GM19395 (cell line): ENCODE measurements at regions not wholly inside any gene's neighbourhood (a gene's known extent, or its start where the extent isn't known, plus 50 kb on each side); places are given as distances from the start of the nearest gene placed in this dataset.
"Not testable (repeated sequence)": the region's sequence is repeated elsewhere in the genome, so short reads cannot be mapped to it uniquely, and the experiment has no call there.

ENCODE experiments used
- ATAC-seq: cut with Tn5 transposase; IDR thresholded peaks from one replicate; pipeline ENCODE4 v1.9.1; 2021; ENCODE audit warnings: mild to moderate bottlenecking, moderate library complexity; ENCODE audit not compliant: unreplicated experiment

DNA sequence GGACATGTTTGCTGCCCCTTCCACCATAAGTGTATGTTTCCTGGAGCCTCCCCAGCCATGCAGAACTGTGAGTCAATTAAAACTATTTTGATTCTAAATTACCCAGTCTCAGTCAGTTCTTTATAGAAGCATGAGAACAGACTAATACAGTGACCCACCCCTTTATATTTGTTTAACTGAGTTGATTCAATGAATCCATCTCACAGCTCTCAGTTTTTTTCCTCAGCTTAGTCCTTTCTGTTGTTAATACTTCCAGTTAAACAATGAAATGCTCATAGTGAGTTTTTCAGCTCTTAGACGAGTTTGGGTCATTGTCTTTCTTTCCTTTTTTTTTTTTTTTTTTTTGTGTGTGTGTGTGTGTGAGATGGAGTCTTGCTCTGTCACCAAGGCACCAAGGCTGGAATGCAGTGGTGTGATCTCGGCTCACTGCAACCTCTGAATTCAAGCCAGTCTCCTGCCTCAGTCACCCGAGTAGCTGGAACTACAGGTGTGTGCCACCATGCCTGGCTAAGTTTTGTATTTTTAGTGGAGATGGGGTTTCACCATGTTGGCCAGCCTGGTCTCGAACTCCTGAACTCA, 627.4 kb downstream of the SPATA31A7 start:
- ATAC-seq = not testable (repeated sequence)

- ATAC-seq = peak; percentile 74
Observed at GRCh38 chr9:61853624-61854259, 663.9 kb downstream of the SPATA31A7 start.

DNA sequence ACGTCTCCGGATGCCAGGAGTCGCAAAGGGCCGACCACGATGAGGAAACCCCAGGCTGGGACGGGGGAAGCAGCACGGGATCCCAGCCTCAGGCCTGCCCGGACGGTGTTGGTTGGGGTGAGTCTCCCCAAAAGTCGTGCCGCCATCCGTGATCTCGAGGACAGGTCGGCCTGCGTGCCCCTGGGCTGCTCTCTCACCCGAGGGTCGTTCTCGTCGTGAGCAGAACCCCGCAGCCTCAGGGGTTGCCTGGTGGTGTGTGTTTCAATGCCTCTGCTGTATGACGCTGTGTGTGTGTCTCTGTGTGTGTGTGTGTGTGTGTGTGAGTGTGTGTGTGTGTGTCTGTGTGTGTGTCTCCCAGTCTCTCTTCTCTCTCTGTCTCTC, 664.4 kb downstream of the SPATA31A7 start:
- not testable (repeated sequence) for ATAC-seq

DNA sequence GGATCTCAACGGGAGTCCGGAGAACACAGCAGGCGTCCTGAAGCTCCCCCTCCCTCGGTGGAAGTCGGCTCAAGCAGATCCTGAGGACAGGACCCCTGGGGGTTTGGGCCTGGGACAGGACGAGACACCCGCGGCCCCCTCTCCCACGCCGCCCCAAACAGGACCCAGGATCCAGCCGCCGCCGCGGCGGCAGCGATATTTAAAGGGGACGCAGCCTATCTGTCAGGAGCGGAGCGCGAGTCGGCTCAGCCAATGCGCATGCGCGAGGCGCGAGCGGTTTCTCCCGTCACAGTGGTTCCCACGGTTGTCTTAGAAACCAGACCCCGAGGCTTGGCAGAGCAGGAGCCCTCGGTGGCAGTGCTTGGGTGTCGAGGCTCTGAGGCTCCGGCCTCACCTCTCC, 666.4 kb downstream of the SPATA31A7 start:
- peak; percentile 68 for ATAC-seq

- not testable (repeated sequence) for ATAC-seq
Observed at GRCh38 chr9:61856858-61857453, 667.1 kb downstream of the SPATA31A7 start.

DNA sequence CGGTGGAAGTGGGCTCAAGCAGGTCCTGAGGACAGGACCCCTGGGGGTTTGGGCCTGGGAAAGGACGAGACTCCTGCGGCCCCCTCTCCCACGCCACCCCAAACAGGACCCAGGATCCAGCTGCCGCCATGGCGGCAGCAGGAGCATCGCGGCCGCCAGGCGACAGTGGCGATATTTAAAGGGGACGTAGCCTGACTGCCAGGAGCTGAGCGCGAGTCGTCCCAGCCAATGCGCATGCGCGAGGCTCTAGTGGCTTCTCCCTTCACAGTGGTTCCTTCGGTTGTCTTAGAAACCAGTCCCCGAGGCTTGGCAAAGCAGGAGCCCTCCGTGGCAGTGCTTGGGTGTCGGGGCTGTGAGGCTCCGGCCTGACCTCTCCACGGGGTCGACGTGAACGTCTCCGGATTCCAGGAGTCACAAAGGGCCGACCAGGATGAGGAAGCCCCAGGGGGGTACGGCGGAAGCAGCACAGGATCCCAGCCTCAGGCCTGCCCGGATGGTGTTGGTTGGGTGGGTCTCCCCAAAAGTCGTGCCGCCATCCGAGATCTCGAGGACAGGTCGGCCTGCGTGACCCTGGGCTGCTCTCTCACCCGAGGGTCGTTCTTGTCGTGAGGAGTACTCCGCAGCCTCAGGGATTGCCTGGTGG, 668.0 kb downstream of the SPATA31A7 start:
- peak; percentile 88 for ATAC-seq

GRCh38 chr9:61862431-61862971, 672.7 kb downstream of the SPATA31A7 start:
- peak; percentile 69 for ATAC-seq

DNA sequence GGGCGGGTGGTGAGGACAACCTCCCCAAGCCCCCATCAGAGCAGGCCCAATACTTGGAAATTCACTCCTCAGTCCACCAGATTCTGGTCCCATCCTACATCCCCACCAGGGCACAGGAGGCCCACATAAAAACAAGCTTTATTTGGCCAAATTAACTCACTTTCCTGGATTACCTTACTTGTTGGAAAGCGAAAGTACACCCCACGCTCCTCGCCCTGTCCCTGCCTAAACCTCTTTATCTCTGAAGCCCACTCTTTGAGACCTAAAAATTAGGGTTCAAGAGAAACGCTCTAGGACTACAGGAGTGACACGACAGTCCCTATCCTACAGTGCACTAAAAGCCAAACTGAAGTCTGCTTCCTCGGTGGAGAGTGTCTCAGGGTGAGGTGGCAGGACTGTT, 674.6 kb downstream of the SPATA31A7 start:
- ATAC-seq = not testable (repeated sequence)

GRCh38 chr9:61868965-61869364, 679.1 kb downstream of the SPATA31A7 start:
- not testable (repeated sequence) for ATAC-seq

DNA sequence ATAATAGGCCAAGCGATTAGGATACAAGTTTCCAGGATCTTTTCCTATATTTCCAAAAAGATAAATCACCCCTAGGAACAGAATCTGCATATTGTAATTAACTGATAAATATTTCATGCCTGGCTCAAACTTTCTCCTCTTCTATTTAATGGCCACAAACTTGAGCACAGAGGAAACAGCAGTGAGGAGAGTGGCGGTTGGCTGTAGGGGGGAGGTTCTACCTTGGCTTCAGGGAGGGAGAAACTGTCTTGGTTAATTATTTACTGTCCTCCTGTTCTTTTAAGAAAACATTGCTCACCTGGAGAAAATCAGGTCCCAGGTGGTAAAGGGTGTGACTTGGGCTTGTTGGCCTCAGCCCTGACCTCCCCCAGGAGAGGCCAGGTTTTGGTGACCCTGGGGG, 682.5 kb downstream of the SPATA31A7 start:
- ATAC-seq = not testable (repeated sequence)
